ENCODE measurements at regions not wholly inside any gene's neighbourhood (a gene's known extent, or its start where the extent isn't known, plus 50 kb on each side); places are given as distances from the start of the nearest gene placed in this dataset.

GRCh38 chr20:39359981-39360620 is 398.0 kb downstream of the DHX35 start:
- CTCF ChIA-PET, result no interaction called here
- Histone ChIP-seq H3K9ac (replicated peaks; ENCODE audit: extremely low read depth, insufficient read depth, low read length) (no peak overlapping the region), H3K4me1 (ENCODE audit: control insufficient read depth, extremely low read depth, insufficient read depth, low read length) (no peaks in the 10 kb centered on the region), H3K9me3 (replicated peaks; ENCODE audit: control insufficient read depth, insufficient read depth, low read length) (no peaks in the 10 kb centered on the region), H3K4me2 (ENCODE audit: insufficient read depth, low read length) (no peak overlapping the region), H4K20me1 (replicated peaks; ENCODE audit: control insufficient read depth, extremely low read depth, insufficient read depth, low read length) (no peaks in the 10 kb centered on the region), H2AFZ (ENCODE audit: low read depth, low read length) (no peak overlapping the region), H3K27me3 (ENCODE audit: control insufficient read depth in 2 of 2, insufficient read depth in 2 of 2, low read length in 2 of 2) (no peaks in the 10 kb centered on the region), H3K4me3 (replicated peaks in 1 of 3; ENCODE audit: insufficient read depth in 1 of 3, low read depth in 1 of 3, low read length in 3 of 3) (no peak overlapping the region), H3K36me3 (ENCODE audit: control insufficient read depth in 2 of 2, extremely low read depth in 1 of 2, insufficient read depth in 2 of 2, low read length in 2 of 2) (no peaks in the 10 kb centered on the region), H3K9me1 (replicated peaks; ENCODE audit: control insufficient read depth, extremely low read depth, insufficient read depth, low read length) (no peaks in the 10 kb centered on the region), H3K27ac (ENCODE audit: insufficient read depth, low read depth, low read length) (no peak overlapping the region), H3K79me2 (ENCODE audit: control insufficient read depth, insufficient read depth, low read length) (no peaks in the 10 kb centered on the region)
- no peak for FAIRE-seq
- intact Hi-C loops (cut with micrococcal nuclease), result no loop called here
- no peak for DNase-seq (ENCODE audit: low read depth, low spot score)
- POLR2A ChIA-PET, result no interaction called here
- BruUV-seq (replicated peaks), result no TSS peak
- TF ChIP-seq MYC (IDR thresholded peaks at IDR 0.05; ENCODE audit: low read depth, low read length), result no peak
- no peak for TF ChIP-seq CTCF (IDR thresholded peaks at IDR 0.05; ENCODE audit: extremely low read depth in 1 of 2, insufficient read depth in 1 of 2, low read depth in 1 of 2, low read length in 2 of 2)
- dilution Hi-C loops (cut with MboI; ENCODE audit: extremely low pct_ligation_motif_present, low sequenced_read_pairs), result no loop called here

- dilution Hi-C loops (cut with MboI; ENCODE audit: extremely low pct_ligation_motif_present, low sequenced_read_pairs), result no loop called here
These were observed 395.9 kb downstream of the DHX35 start for GRCh38 chr20:39358052-39358451.

More at GRCh38 chr20:39358052-39358451, 395.9 kb downstream of the DHX35 start:
- Histone ChIP-seq H2AFZ (ENCODE audit: low read depth, low read length) (no peak overlapping the region), H3K27me3 (ENCODE audit: control insufficient read depth in 2 of 2, insufficient read depth in 2 of 2, low read length in 2 of 2) (no peaks in the 10 kb centered on the region), H4K20me1 (replicated peaks; ENCODE audit: control insufficient read depth, extremely low read depth, insufficient read depth, low read length) (no peaks in the 10 kb centered on the region), H3K36me3 (ENCODE audit: control insufficient read depth in 2 of 2, extremely low read depth in 1 of 2, insufficient read depth in 2 of 2, low read length in 2 of 2) (no peaks in the 10 kb centered on the region), H3K27ac (ENCODE audit: insufficient read depth, low read depth, low read length) (no peak overlapping the region), H3K79me2 (ENCODE audit: control insufficient read depth, insufficient read depth, low read length) (no peaks in the 10 kb centered on the region), H3K9me1 (replicated peaks; ENCODE audit: control insufficient read depth, extremely low read depth, insufficient read depth, low read length) (no peaks in the 10 kb centered on the region), H3K4me1 (ENCODE audit: control insufficient read depth, extremely low read depth, insufficient read depth, low read length) (no peaks in the 10 kb centered on the region), H3K4me3 (replicated peaks in 1 of 3; ENCODE audit: insufficient read depth in 1 of 3, low read depth in 1 of 3, low read length in 3 of 3) (no peak overlapping the region), H3K9me3 (replicated peaks; ENCODE audit: control insufficient read depth, insufficient read depth, low read length) (no peaks in the 10 kb centered on the region), H3K4me2 (ENCODE audit: insufficient read depth, low read length) (no peak overlapping the region), H3K9ac (replicated peaks; ENCODE audit: extremely low read depth, insufficient read depth, low read length) (no peak overlapping the region)
- DNase-seq (ENCODE audit: low read depth, low spot score) (no peak), FAIRE-seq (no peak)
- no TSS peak for BruUV-seq (replicated peaks)
- TF ChIP-seq POLR2A (IDR thresholded peaks at IDR 0.05; ENCODE audit: low read depth, low read length) (no peak), POLR2AphosphoS5 (IDR thresholded peaks at IDR 0.05; ENCODE audit: insufficient read depth, low read depth, low read length) (no peak), JUN (IDR thresholded peaks at IDR 0.05; ENCODE audit: borderline replicate concordance, insufficient read depth, insufficient read length, low read depth) (no peak), FOS (IDR thresholded peaks at IDR 0.05; ENCODE audit: borderline replicate concordance, insufficient read depth, low read length) (no peak), GATA2 (IDR thresholded peaks at IDR 0.05; ENCODE audit: insufficient read depth, insufficient read length, low read depth, low read length) (no peak), EZH2 (IDR thresholded peaks at IDR 0.05; ENCODE audit: borderline replicate concordance, low read depth, low read length, severe bottlenecking) (no peak), CTCF (IDR thresholded peaks at IDR 0.05; ENCODE audit: extremely low read depth in 1 of 2, insufficient read depth in 1 of 2, low read depth in 1 of 2, low read length in 2 of 2) (no peak)
- ChIA-PET CTCF (no interaction called here), POLR2A (no interaction called here)
- intact Hi-C loops (cut with micrococcal nuclease), result no loop called here
